VCaP (cell line): ENCODE measurements at regions not wholly inside any gene's neighbourhood (a gene's known extent, or its start where the extent isn't known, plus 50 kb on each side); places are given as distances from the start of the nearest gene placed in this dataset.
"Not testable (repeated sequence)": the region's sequence is repeated elsewhere in the genome, so short reads cannot be mapped to it uniquely, and the experiment has no call there.

Experiments
- H3K27ac ChIP-seq: fragments of 450-650 bp; 2 replicates; pipeline ENCODE4 v1.5.1; 2017
- TF ChIP-seq, protein P1 (sequence below): fragments of 450-650 bp; conservative IDR thresholded peaks from 2 replicates; pipeline ENCODE4 v1.5.1; 2017; ENCODE audit warnings: mild to moderate bottlenecking, moderate library complexity

DNA sequence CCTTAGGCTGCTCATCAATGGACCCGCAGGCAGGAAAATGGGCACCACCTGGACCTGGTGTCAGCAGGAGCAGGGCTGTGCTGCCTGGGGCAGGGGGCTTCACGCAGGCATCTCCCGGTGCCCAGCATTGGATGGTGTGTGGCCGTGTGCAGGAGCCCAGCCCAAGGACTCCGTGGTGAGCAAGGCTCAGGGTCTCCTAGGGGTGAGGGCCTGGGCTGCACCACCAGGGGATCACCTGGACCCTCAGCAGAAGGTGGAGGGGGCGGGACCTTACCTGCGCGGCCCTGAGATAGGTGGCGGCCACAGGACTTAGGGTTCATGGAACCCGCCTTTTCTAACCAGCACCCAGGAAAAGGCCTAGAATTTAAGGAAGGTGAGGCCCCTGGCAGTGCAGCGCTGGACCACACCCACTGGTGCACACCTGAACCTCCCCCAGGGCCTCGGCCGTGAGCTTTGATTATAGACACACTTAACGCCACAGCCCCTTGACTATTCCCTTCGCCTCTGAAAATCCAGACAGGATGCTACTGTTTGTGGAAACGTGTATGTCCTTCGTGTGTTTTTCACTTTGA lies 89.0 kb downstream of the TMEM18 start:
- H3K27ac ChIP-seq = no peak overlapping the region
- TF ChIP-seq, protein P1, sequence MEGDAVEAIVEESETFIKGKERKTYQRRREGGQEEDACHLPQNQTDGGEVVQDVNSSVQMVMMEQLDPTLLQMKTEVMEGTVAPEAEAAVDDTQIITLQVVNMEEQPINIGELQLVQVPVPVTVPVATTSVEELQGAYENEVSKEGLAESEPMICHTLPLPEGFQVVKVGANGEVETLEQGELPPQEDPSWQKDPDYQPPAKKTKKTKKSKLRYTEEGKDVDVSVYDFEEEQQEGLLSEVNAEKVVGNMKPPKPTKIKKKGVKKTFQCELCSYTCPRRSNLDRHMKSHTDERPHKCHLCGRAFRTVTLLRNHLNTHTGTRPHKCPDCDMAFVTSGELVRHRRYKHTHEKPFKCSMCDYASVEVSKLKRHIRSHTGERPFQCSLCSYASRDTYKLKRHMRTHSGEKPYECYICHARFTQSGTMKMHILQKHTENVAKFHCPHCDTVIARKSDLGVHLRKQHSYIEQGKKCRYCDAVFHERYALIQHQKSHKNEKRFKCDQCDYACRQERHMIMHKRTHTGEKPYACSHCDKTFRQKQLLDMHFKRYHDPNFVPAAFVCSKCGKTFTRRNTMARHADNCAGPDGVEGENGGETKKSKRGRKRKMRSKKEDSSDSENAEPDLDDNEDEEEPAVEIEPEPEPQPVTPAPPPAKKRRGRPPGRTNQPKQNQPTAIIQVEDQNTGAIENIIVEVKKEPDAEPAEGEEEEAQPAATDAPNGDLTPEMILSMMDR = no peak

DNA sequence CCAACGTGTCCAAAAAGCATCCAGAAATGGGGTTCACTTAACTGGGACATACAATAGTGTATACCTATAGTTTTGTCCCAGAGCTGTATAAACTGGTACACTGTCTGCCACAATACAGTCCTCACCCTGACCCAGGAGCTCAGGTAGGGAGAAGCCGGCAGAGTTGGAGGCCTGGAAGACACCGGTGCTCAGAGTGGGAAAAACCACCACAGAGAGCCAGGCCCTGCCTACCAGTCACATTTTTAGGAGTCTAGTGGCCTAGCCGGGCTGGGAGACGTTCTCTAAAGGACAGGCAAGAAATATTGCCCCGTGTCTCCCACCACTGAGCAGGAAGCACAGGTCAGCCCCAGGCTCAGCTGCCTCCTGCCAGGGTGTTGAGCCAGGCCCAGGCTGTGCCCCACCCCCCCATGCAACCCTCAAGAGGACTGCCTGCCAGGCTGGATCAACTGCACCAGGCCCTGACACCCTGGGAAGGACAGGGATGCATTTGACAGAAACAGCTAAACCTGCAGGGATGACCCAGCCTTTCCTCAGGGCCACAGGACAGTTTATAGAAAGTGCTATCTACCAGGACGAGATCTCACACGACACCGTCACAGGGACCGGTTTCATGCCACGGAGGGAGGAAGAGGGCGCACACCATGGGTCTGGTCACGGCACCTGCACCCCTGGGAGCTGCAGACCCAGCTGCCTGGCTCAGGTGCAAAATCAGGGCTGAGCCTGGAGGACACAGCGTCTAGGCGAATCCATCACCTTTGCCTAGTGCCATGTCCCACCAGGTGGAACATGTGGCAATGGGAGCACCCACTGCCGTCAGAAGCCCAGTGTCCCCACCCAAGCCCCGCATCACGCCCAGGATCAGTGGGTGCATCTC lies 89.9 kb downstream of the TMEM18 start:
- peak overlapping the region; percentile 18; the same call in 1 of the 2 replicates for H3K27ac ChIP-seq
- TF ChIP-seq, protein P1 = no peak

DNA sequence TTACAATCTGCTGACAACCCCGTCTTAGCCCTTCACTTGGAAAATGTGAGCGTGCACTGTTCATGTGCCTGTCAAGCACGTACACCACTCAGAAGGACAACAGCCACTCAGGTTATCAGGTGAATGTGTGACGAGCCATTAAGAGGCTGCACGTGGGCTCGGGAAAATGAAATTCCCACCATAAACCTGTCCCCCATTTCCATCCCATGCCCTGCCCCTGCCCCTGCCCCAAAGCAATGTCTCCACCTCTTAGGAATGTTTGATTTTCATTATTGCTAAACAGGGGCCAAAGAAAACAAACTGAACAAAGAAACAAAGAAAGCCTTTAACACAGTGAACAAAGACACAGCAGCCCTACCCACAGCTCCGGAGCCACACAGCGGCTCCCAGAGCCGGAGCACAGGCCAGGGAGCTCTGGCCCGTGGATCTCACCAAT lies 90.5 kb downstream of the TMEM18 start:
- H3K27ac ChIP-seq = peak overlapping the region; percentile 18; the same call in 1 of the 2 replicates
- TF ChIP-seq, protein P1 = no peak

DNA sequence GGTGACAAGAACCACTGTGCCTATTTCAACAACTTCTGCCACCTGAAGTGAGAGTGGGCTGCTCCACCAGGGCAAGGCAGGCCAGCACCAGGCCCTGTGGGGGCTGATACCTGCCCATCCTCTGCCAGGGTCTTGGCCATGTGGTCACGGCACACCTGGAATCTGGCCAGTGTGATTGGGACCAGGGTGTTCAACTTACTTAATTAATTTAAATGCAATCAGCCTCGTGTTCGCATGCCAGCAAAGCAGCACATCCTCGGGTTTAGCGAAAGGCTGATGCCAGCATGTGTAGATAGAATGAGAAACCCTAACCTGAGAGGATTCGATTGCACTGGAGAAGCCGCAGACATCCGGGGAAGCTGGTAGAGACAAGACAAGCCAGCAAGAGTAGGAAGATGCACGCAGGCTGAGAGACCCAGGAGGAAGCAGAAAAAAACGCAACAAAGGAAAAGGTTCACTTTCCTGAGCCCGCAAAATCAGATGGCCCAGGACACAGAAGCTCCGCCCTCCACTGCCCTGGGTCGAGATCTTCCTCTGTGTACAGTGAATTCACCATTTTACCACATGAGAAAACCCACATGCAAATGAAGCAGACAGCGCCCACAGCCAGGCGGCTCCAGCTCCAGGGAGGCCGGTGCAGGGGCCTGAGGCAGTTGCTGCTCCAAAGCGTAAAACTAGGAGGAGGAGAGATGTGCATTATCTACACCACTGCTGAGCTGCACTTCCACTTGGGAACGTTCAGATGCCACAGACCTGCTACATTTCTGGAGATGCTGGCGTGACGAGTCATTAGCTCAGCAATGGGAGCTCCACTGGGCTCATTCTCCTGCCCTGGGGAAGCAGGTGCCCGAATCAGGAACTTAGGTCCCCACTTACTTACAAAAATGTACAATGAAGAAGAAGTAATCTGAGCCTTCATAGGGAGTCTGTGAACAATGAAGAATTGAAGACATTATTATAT lies 92.1 kb downstream of the TMEM18 start:
- no peak overlapping the region for H3K27ac ChIP-seq
- TF ChIP-seq, protein P1 = no peak

DNA sequence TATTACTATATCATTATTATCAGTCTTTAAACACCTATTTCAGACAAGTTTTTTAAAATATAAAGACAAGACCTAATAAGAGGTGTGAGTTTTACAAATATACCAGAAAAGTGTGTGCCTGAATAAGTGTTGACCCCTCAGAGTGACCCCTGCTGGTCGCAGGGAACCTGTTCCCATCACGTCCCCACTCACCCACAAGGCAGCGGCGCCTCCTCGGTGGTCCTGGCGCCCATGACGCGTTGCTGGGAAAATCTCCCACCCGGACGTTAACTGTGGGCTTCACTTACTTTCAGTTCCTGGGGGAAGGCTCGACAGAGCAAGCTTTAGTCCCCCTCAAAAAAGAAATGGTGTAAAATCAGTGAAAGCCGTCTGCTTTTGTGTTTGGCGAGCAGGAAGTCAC lies 93.5 kb downstream of the TMEM18 start:
- TF ChIP-seq, protein P1 = no peak
- H3K27ac ChIP-seq = no peak overlapping the region

DNA sequence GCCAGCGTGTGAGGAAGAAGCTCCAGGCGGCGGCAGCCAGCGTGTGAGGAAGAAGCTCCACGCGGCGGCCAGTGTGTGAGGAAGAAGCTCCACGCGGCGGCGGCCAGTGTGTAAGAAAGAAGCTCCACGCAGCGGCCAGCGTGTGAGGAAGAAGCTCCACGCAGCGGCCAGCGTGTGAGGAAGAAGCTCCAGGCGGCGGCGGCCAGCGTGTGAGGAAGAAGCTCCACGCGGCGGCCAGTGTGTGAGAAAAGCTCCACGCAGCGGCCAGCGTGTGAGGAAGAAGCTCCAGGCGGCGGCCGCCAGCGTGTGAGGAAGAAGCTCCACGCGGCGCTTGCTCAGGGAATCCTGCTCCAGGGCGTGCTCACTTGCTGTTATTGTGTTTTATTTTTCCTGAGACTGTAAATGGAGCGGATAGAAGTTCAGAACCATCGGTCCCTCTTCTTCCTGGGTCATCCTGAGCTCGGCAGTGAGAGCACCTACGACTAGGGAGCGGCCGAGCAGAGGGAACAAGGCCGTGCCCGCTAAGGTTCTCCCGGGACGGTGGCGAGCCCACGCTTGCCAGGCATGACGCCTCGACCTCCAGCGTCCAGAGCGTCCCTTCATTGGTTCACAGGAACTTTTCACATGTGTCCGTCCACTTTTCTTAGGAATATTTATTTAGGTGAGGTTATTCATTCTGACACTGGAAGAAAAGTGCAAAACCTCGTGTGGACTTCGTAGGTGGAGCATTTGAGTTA lies 94.2 kb downstream of the TMEM18 start:
- no peak overlapping the region for H3K27ac ChIP-seq
- TF ChIP-seq, protein P1 = no peak

DNA sequence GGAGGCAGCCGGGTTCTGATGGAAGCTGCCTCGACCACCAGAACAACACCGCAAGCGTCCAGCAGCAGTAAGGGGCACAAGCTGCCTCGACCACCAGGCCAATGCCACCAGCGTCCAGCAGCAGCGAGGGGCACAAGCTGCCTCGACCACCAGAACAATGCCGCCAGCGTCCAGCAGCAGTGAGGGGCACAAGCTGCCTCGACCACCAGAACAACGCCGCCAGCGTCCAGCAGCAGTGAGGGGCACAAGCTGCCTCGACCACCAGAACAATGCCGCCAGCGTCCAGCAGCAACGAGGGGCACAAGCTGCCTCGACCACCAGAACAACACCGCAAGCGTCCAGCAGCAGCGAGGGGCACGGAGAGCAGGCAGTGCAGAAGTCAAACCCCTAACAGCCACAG lies 94.9 kb downstream of the TMEM18 start:
- not testable (repeated sequence) for H3K27ac ChIP-seq
